ENCODE measurements at regions not wholly inside any gene's neighbourhood (a gene's known extent, or its start where the extent isn't known, plus 50 kb on each side); places are given as distances from the start of the nearest gene placed in this dataset.

GRCh38 chr4:132275583-132276121, 873.4 kb upstream of the PCDH10 start:
- H3K27me3 Mint-ChIP-seq = no peaks in the 10 kb centered on the region
- H3K4me3 Mint-ChIP-seq = no peak overlapping the region
- H3K27ac Mint-ChIP-seq = no peak overlapping the region
- peaks cover 4 to 9% of the 10 kb centered on the region in 2 donors for H3K9me3 Mint-ChIP-seq
- DNase-seq (no peak), ATAC-seq (no peak)
- H3K4me1 Mint-ChIP-seq = no peaks in the 10 kb centered on the region

- no peak overlapping the region for H3K27ac Mint-ChIP-seq
These were observed 872.9 kb upstream of the PCDH10 start for GRCh38 chr4:132276185-132276584.

GRCh38 chr4:132276989-132277388, 872.1 kb upstream of the PCDH10 start:
- H3K27me3 Mint-ChIP-seq = no peaks in the 10 kb centered on the region
- H3K4me3 Mint-ChIP-seq = no peak overlapping the region
- no peaks in the 10 kb centered on the region for H3K4me1 Mint-ChIP-seq
- H3K9me3 Mint-ChIP-seq = peaks cover 4 to 9% of the 10 kb centered on the region in 2 donors
- DNase-seq = no peak
- no peak for ATAC-seq
- H3K27ac Mint-ChIP-seq = no peak overlapping the region

More at GRCh38 chr4:132276185-132276584, 872.9 kb upstream of the PCDH10 start:
- H3K4me1 Mint-ChIP-seq = no peaks in the 10 kb centered on the region
- ATAC-seq (no peak), DNase-seq (no peak)
- peaks cover 4 to 9% of the 10 kb centered on the region in 2 donors for H3K9me3 Mint-ChIP-seq
- no peaks in the 10 kb centered on the region for H3K27me3 Mint-ChIP-seq
- H3K4me3 Mint-ChIP-seq = no peak overlapping the region

GRCh38 chr4:132281733-132282132, 867.4 kb upstream of the PCDH10 start:
- H3K4me1 Mint-ChIP-seq = no peaks in the 10 kb centered on the region
- H3K4me3 Mint-ChIP-seq = no peak overlapping the region
- H3K9me3 Mint-ChIP-seq = peaks cover 4 to 9% of the 10 kb centered on the region in 2 donors
- no peak overlapping the region for H3K27ac Mint-ChIP-seq
- ATAC-seq = no peak
- no peak for DNase-seq
- H3K27me3 Mint-ChIP-seq = no peaks in the 10 kb centered on the region

- H3K4me1 Mint-ChIP-seq = no peaks in the 10 kb centered on the region
- ATAC-seq (no peak), DNase-seq (no peak)
- peaks cover 8 to 15% of the 10 kb centered on the region in 2 donors for H3K9me3 Mint-ChIP-seq
- H3K27ac Mint-ChIP-seq = peak overlapping the region in 1 of 2 donors; percentile 19
- no peak overlapping the region for H3K4me3 Mint-ChIP-seq
- no peaks in the 10 kb centered on the region for H3K27me3 Mint-ChIP-seq
These were observed 864.1 kb upstream of the PCDH10 start for GRCh38 chr4:132284910-132285426.

GRCh38 chr4:132297346-132297745, 851.7 kb upstream of the PCDH10 start:
- no peaks in the 10 kb centered on the region for H3K4me1 Mint-ChIP-seq
- H3K27ac Mint-ChIP-seq = no peak overlapping the region
- ATAC-seq = no peak
- no peak overlapping the region for H3K4me3 Mint-ChIP-seq
- no peaks in the 10 kb centered on the region for H3K27me3 Mint-ChIP-seq
- no peaks in the 10 kb centered on the region for H3K9me3 Mint-ChIP-seq
- no peak for DNase-seq

- ATAC-seq (no peak), DNase-seq (no peak)
- H3K9me3 Mint-ChIP-seq = no peaks in the 10 kb centered on the region
- no peak overlapping the region for H3K4me3 Mint-ChIP-seq
- H3K27ac Mint-ChIP-seq = no peak overlapping the region
- no peaks in the 10 kb centered on the region for H3K4me1 Mint-ChIP-seq
- no peaks in the 10 kb centered on the region for H3K27me3 Mint-ChIP-seq
These were observed 849.3 kb upstream of the PCDH10 start for GRCh38 chr4:132299841-132300240.

- no peak for DNase-seq
- Mint-ChIP-seq H3K27ac (no peak overlapping the region), H3K4me3 (no peak overlapping the region), H3K4me1 (no peaks in the 10 kb centered on the region), H3K27me3 (no peaks in the 10 kb centered on the region), H3K9me3 (no peaks in the 10 kb centered on the region)
- no peak for ATAC-seq
These were observed 836.6 kb upstream of the PCDH10 start for GRCh38 chr4:132312521-132312920.

- Mint-ChIP-seq H3K27me3 (no peaks in the 10 kb centered on the region), H3K27ac (no peak overlapping the region), H3K4me1 (no peaks in the 10 kb centered on the region), H3K4me3 (no peak overlapping the region), H3K9me3 (no peaks in the 10 kb centered on the region)
- ATAC-seq = no peak
- DNase-seq = no peak
These were observed 835.2 kb upstream of the PCDH10 start for GRCh38 chr4:132313852-132314251.

- Mint-ChIP-seq H3K9me3 (no peaks in the 10 kb centered on the region), H3K27ac (no peak overlapping the region), H3K4me1 (no peaks in the 10 kb centered on the region), H3K27me3 (no peaks in the 10 kb centered on the region), H3K4me3 (no peak overlapping the region)
- ATAC-seq (no peak), DNase-seq (no peak)
These were observed 832.4 kb upstream of the PCDH10 start for GRCh38 chr4:132316738-132317137.

- Mint-ChIP-seq H3K27me3 (no peaks in the 10 kb centered on the region), H3K4me3 (no peak overlapping the region), H3K27ac (no peak overlapping the region), H3K9me3 (no peaks in the 10 kb centered on the region), H3K4me1 (no peaks in the 10 kb centered on the region)
- DNase-seq = no peak
- no peak for ATAC-seq
These were observed 831.2 kb upstream of the PCDH10 start for GRCh38 chr4:132317923-132318322.

- DNase-seq = no peak
- no peak overlapping the region for H3K27ac Mint-ChIP-seq
- no peak overlapping the region for H3K4me3 Mint-ChIP-seq
- no peak for ATAC-seq
- no peaks in the 10 kb centered on the region for H3K27me3 Mint-ChIP-seq
- H3K9me3 Mint-ChIP-seq = peaks cover 12 to 14% of the 10 kb centered on the region in 2 donors
- H3K4me1 Mint-ChIP-seq = no peaks in the 10 kb centered on the region
These were observed 820.3 kb upstream of the PCDH10 start for GRCh38 chr4:132328761-132329160.

- no peak for ATAC-seq
- Mint-ChIP-seq H3K27me3 (no peaks in the 10 kb centered on the region), H3K27ac (no peak overlapping the region), H3K4me1 (no peaks in the 10 kb centered on the region), H3K9me3 (peaks cover 12 to 14% of the 10 kb centered on the region in 2 donors), H3K4me3 (no peak overlapping the region)
- DNase-seq = no peak
These were observed 818.1 kb upstream of the PCDH10 start for GRCh38 chr4:132330994-132331393.

GRCh38 chr4:132332932-132333723, 816.0 kb upstream of the PCDH10 start:
- H3K27ac Mint-ChIP-seq = no peak overlapping the region
- H3K9me3 Mint-ChIP-seq = peaks cover 14 to 16% of the 10 kb centered on the region in 2 donors
- DNase-seq (no peak), ATAC-seq (no peak)
- H3K27me3 Mint-ChIP-seq = no peaks in the 10 kb centered on the region
- no peak overlapping the region for H3K4me3 Mint-ChIP-seq
- no peaks in the 10 kb centered on the region for H3K4me1 Mint-ChIP-seq

- Mint-ChIP-seq H3K27ac (no peak overlapping the region), H3K9me3 (peaks cover 14 to 16% of the 10 kb centered on the region in 2 donors), H3K27me3 (no peaks in the 10 kb centered on the region), H3K4me3 (no peak overlapping the region), H3K4me1 (no peaks in the 10 kb centered on the region)
- no peak for ATAC-seq
- no peak for DNase-seq
These were observed 815.4 kb upstream of the PCDH10 start for GRCh38 chr4:132333724-132334047.

GRCh38 chr4:132334081-132334480, 815.0 kb upstream of the PCDH10 start:
- Mint-ChIP-seq H3K4me3 (no peak overlapping the region), H3K27ac (no peak overlapping the region), H3K4me1 (no peaks in the 10 kb centered on the region), H3K27me3 (no peaks in the 10 kb centered on the region), H3K9me3 (peaks cover 14 to 16% of the 10 kb centered on the region in 2 donors)
- no peak for DNase-seq
- no peak for ATAC-seq
